Lung microvascular endothelial cell (primary cell): ENCODE measurements at regions not wholly inside any gene's neighbourhood (a gene's known extent, or its start where the extent isn't known, plus 50 kb on each side); places are given as distances from the start of the nearest gene placed in this dataset.
"Not testable (repeated sequence)": the region's sequence is repeated elsewhere in the genome, so short reads cannot be mapped to it uniquely, and the experiment has no call there.

Source experiments
- DNase-seq, 2 donors: peaks; one replicate each; pipeline versions ENCODE4 v3.0.0 to v3.0.0-alpha.2; 2010; ENCODE audit warnings: low read depth in 2 of 2

DNA sequence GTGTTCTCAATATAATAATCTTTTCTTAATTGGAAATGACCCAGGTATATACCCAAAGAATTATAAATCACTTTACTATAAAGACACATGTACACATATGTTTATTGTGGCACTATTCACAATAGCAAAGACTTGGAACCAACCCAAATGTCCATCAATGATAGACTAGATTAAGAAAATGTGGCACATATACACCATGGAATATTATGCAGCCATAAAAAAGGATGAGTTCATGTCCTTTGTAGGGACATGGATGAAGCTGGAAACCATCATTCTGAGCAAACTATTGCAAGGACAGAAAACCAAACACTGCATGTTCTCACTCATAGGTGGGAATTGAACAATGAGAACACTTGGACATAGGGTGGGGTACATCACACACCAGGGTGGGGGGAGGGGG is 56.8 kb downstream of the SCGB2B2 start:
- not testable (repeated sequence) for DNase-seq

DNA sequence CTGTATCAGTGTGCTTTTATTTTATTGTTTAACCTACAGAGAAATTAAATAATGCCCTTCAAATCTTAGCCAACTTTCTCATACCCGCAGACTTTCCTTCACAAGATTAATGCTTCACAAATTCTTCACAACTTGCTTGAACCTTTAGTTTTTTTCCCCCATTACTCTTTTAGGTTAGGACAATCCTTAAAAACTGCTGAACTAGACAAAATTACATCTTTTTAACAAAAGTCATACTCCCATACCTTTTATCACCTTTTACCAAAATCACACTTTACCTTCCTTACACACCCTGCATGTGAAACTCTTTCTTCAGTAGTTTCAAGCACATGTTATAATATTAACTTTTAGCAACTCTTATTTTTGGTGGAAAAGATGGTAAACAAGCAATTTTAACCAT is 58.5 kb downstream of the SCGB2B2 start:
- DNase-seq = no peak

DNA sequence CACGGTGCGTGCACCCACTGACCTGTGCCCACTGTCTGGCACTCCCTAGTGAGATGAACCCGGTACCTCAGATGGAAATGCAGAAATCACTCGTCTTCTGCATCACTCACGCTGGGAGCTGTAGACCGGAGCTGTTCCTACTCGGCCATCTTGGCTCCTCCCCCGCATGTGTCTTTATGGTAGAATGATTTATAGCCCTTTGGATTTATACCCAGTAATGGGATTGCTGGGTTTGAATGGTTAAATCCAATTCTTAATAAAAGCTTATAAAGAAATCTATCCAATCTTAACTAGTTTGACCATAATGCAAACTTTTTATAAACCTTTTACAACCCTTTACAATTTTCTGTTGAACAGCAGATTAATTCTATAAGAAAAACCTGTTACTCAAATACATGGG is 59.0 kb downstream of the SCGB2B2 start:
- not testable (repeated sequence) for DNase-seq

DNA sequence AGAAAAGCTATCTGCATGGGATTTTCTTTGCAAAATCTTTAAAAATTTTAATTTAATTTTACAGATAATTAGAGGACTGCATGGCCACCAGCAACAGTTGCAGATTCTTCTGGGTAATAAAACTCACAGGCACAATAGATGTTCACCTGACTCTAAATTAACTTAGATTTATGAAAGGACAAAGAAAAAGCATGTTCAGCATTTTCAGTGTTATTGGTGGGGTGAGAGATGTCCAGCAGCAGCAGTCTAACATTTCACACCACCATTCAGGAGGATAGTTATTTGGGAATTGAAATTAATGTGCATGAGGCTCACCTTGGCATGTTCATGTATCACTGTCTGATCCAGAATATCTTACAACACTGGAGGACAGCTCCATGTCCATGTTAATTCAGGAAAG is 74.0 kb downstream of the SCGB2B2 start:
- DNase-seq = no peak

DNA sequence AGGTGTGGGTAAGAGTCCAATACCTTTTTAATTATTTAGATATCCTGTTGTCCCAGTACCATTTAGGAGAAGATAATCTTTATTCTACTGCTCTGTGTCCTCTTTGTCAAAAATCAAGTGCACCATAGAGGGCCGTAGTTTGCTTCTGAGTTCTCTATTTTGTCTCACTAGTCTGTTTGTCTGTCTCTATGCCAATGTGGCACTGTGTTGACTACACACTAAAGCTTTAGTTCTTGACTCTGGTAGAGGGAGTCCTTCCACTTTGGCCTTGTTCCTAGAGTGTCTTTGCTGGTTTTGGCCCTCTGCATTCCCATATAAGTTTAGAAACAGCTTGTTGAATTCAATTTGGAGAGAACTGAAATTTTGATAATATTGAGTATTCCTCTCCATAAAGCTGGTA is 75.9 kb downstream of the SCGB2B2 start:
- no peak for DNase-seq

DNA sequence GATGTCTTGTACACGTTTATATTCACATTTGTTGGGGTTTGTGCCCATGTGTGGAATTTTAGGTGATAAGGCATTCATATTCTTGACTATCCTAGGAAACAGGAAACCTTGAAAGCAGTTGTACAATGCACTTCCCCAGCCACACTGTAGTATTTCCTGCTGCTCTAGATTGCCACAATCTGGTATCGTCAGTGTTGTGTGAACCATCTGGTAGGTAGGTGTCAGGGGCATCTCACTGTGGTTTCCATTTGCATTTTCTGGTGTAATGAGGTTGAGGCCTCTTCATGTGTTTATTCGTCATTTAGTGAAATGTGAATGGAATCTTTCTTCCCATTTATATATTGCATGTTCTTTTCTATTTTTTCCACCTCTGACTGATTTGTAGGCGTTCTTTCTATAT is 76.6 kb downstream of the SCGB2B2 start:
- no peak for DNase-seq

DNA sequence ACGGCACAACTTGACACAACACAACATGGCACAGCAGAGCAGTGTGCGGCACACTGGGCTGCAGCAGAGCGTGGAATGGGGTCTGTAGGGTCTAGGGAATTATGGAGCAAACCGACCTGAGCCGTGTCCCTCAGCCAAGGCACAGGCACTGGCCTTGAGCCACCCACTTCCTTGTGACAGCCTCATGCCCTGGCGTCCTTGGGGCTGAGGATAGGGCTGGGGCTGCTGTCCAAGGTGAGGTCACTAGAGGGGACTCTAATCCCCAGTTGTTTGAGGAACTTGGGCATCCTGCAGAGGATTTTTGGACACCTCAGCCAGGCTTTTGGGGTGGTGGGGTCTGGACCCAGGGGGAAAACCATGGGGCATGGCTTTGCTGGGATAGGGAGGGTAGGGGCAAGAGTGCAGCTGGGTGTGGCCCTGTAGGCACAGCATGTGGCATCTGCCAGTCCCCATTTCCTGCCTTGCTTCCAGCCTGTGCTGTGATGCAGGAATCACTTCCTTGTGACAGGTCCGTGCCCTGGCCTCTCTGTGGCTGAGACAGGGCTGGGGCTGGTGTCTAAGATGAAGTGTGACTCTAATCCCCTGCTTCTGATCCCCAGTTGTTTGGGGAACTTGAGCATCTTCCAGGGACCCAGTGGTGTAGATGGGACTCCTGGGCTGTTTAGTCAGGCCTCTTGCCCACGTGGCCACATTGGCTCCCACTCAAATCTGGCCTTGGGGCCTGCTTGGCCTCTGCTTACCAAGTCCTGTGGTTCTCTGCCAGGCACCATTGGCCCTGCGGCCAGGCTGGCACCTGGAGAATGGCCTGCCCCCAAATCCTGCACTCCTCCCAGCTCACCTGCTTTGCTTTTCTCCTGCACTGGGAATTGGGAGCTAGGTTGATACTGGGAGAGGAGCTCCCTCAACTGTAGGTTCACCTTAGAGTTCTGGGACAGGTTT is 78.5 kb downstream of the SCGB2B2 start:
- no peak for DNase-seq

DNA sequence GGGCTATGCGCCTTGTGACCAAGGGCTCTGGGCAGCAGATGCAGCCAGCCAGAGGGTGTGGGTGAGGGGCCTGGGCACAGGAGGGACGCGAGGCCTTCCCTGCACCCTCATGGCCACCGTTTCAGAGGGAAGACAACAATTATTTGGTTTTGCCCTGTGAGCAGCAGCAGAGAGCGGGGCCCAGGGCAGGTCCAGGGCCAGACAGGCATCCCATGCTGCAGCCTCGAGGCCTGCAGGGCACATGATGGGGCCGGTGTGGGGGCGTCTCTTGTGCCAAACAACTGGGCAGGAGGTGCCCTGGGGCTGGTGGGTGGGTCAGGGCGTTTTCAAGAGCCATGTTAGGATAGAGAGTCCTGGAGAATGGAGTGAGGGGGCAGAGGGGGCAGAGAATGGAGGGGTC is 79.4 kb downstream of the SCGB2B2 start:
- no peak for DNase-seq

DNA sequence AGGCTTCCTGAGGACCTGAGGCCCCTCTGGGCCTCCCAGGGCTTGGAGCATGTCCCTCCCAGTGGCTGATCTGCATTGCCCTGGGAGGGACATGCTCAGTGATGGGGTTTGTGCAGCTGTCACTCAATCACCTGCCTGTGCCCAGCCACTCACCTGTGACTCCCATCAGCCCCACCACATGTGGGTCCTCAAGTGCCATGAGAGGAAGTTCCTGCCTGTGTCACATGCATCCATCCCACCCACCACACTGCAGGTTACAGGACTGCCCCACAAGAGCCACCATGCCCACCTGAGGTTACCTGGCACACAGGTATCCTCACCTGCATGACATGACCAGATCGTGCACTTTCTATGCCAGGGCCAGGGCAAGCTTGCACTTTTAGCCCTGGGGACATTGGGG is 80.0 kb downstream of the SCGB2B2 start:
- no peak for DNase-seq

DNA sequence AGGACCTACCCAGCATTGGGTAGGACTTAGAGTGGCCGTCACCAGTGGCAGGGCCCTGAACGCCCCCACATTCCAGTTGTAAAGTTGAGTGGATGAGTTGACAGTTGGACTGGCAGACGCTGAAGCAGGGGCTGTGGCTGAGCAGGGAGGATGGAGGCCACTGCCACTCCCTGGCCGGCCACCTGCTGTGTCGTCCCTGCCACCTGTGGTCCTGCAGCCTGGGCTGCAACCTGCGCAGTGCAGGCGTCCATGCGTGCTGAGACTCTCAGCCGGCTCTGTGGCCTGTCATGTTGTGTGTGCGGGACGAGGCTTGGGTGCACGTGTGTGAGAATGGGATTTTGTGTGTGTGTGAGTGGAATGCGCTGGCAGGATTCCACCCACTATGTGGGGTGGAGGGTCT is 80.8 kb downstream of the SCGB2B2 start:
- DNase-seq = no peak

DNA sequence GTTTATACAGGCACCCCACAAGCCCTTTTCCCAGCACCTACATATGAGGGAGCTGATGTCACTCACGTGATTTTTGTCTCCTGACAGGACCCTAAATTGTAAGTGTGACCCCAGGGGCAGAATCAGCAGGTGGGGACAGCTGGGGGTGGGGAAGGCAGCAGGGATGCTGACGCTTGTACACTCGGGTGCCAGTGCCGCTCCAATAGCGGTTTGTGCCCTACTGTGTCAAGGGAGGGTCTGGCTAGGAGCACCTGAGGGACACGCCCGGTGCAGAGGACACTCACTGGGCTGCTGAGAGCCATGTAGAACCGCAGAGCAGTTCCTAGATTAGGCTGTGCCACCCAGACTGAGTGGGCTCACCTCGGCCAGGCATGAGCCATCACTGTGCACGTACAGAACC is 81.3 kb downstream of the SCGB2B2 start:
- DNase-seq = no peak

DNA sequence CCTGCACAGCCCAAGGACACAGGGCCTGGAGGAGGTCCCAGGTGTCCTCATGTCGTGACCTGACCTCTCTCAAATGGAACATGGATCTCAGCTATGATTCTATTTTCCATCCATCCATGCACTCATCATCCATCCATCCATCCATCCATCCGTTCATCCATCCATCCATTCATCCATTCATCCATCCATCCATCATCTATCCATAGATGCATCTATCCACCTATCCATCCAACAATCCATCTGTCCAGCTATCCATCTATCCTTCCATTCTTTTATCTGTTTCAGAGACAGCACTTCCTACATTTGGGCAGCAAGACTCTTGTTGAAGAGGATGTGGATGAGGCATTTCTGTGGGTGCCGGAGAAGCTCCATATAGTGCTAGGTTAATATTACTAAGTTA is 86.7 kb downstream of the SCGB2B2 start:
- DNase-seq = no peak

DNA sequence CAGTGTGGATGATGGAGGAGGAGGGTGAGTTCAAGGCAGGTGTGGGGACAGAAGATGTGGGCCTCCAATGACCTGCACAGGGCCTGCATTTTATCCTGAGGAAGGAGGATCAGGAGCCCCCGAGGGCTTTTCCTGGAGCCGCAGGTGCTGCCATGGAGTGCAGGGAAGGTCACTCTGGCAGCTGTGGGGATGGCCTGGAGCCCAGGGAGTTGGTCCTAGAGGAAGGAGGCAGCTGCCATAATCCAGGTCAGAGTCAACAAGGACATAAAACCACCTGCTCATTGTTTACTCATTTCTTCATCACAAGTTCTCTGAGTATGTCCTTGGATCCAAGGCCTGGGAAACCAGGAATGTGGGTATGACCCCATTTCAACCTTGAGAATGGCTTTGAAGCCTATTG is 87.2 kb downstream of the SCGB2B2 start:
- DNase-seq = no peak

DNA sequence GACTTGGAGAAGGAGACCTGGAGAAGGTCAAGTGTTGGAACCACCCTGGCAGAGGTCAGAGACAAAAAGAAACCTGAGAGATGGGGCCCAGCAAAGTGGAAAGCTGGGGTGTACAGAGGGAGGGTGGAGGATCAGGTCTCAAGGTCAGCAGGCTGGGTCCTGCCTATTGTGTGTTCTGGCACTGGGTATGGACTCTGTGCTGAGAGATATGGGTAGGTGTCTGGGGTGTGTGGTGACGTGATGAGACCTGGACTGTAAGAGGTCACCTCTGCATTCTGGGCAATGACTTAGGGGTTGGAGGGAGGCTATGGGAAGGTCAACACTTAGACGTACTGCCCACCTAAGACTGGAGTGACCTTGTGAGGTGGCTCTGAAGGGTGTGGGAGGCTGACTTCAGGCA is 88.1 kb downstream of the SCGB2B2 start:
- DNase-seq = no peak

DNA sequence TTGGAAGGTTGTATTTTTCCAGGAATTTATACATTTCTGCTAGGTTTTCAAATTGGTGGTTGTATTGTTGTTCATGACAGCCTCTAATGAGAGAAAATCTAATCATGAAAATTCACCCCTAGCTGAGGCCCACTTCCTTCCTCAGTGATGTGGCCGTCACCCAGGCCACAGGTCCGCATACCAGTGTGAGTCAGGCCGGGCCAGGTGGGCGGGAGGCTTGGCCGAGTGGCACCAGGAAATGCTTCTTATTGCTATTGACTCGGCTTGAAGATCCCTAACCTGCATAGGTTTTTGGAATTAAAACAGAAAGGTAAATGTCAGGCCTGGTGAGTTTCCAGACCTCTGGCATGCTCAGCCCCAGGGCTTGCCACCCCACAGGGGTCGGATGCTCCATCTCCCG is 88.7 kb downstream of the SCGB2B2 start:
- DNase-seq = peak; percentile 9 to 41

DNA sequence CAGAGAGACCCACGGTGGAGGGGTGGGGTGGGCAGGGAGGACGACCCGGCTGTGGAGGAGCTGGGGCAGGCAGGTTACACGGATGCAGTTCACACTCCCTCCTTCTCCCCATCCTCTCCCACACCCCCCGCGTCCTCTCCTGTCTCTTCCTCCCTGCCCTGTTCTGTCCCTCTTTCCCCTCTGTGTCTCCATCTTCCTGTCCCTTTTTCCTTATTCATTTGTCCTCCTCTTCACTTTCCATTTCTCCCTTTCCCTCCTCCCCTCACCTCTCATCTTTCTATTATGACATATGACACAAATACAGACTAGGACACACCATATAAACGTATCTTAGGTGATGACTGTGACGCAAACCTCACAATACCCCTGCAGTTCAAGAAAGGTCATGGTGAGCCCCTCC is 96.6 kb downstream of the SCGB2B2 start:
- DNase-seq = no peak

DNA sequence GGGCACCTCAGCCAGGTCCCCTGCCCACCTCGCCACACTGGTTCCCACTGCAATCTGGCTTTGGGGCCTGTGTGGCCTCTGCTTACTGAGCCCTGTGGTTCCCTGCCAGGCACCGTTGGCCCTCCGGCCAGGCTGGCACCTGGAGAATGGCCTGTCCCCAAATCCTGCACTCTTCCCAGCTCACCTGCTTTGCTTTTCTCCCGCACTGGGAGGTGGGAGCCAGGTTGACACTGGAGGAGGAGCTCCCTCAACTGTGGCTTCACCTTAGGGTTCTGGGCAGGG is 97.0 kb downstream of the SCGB2B2 start:
- no peak for DNase-seq

DNA sequence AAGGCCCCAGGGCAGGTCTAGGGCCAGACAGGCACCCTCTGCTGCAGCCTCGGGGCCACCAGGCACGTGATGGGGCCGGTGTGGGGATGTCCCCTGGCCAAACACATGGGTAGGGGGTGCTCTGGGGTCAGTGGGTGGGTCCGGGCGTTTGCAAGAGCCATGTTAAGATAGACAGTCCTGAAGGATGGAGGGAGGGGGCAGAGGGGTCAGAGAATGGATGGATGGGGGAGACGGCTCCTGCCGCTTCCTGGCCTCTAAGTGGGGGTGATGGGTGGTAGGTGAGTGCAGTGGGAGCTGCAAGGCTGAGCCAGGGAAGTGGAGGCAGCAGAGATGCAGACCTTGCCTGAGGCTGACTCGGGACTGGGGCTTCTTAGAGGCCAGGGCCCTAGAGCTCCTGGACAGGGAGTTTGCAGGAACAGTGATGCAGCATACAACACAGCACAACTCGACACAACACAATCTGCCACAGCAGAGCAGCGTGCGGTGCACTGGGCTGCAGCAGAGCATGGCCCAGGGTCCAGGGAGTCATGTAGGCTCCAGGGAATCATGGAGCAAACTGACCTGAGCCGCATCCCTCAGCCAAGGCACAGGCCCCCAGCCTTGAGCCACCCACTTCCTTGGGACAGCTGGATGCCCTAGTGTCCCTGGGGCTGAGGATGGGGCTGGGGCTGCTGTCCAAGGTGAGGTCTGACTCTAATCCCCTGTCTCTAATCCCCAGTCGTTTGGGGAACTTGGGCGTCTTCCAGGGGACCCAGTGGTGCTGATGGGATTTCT is 97.5 kb downstream of the SCGB2B2 start:
- DNase-seq = no peak

DNA sequence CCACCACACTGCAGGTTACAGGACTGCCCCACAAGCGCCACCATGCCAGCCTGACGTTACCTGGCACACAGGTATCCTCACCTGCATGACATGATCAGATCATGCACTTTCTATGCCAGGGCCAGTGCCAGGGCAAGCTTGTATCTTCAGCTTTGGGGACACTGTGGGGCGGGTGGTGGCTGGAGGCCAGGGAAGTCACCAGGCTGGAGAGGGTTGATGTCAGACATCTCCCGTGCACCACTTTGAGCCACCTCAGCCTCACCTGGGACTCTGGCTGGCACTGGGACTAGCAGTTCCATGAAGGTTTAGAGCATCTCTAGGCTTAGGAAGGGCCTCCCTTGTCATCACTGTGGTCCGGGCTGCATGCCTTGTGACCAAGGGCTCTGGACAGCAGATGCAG is 97.2 kb downstream of the WTIP start:
- DNase-seq = no peak

DNA sequence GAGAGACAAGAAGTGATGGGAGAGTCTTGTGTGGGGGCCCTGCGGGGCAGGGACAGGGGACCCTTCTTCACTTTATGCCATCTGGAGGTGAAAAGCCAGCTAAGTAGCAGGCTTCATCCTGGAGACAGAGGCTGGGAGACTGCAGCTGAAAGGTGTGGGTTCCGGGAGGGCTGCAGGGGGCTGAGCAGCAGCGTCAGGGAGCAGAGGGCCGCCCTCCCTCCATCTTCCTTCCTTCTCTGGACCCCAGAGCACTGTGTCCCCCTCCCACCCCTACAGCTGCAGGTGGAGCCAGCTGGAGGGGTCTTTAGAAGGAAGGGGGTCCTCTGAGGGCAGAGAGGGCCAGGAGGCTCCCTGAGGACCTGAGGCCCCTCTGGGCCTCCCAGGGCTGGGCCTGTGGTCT is 96.6 kb downstream of the WTIP start:
- DNase-seq = no peak

DNA sequence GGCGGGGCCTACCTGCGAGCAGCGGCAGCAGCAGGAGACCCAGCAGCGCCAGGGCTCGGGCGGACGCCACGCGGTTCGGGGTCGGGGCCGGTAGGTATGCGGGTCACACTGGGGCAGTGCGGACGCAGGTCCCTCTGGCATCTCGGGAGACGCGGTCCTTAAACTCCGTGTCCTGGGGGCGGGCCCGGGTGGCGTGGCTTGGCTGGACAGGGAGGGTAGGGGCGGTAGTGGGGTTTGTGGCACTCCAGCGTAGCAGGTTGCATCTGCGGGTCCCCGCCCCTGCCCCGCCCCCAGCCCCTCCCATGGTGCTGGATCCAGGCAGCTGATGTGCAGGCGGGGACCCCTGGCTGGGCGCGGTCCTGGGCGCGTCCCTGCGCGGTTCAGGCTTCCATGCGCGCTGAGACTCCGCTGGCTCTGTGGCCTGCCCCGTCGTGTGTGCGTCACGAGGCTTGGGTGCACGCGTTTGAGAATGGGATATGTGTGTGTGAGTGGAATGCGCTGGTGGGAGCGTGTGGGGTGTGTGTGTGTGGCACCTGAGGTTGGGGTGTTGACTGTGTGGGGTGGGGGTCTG is 96.1 kb downstream of the WTIP start:
- no peak for DNase-seq

DNA sequence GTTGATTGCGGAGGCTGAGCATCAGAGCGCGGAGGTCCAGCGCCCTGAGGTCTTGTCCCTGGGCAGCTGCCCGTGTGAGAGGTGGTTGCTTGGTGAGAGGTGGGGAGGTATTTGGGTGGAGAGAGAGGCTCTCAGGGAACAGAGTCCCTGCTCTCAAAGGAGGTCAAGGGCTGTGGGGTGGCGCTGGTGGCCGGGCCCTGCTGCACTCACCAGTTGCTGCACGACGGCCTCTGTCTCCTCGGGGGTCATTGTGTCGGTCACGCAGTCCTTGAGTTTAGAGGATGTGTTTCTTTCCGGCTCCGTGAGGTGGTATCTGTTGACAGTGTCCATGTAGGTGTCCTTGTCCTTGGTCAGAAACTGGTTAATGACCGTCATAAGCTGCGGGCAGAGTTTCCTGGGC is 95.5 kb downstream of the WTIP start:
- no peak for DNase-seq

DNA sequence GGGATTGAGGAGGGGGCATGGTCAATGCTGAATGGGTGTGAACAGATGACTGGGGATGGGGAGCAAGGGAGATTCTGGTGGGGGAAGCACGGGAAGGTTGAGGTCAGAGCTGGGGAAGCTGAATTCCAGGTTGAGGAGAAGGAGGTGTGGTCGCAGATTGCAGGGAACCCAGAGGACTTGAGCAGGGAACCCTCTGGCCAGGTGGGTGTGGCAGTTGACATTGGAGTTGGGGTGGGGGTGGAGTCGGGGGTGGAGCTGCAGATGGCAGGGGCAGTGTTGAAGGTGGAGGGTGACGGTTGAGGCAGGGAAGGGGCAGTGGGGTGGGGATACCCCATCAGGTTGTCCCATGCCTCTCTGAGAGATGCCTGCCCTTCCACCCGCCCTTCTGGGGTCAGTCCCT is 94.7 kb downstream of the WTIP start:
- DNase-seq = no peak
